Choroid plexus epithelial cell (primary cell): ENCODE measurements at regions not wholly inside any gene's neighbourhood (a gene's known extent, or its start where the extent isn't known, plus 50 kb on each side); places are given as distances from the start of the nearest gene placed in this dataset.

Source experiments
- DNase-seq: peaks from one replicate; pipeline ENCODE4 v3.0.0-alpha.2; 2010; ENCODE audit warnings: low read depth
- H3K4me3 ChIP-seq: 2 replicates; pipeline ENCODE4 v1.5.1; 2011; ENCODE audit warnings: low read depth, mild to moderate bottlenecking, control low read depth, low read length, moderate library complexity
- TF ChIP-seq, protein P1 (sequence below): conservative IDR thresholded peaks from 2 replicates; pipeline ENCODE4 v1.5.1; 2011; ENCODE audit warnings: low read depth, mild to moderate bottlenecking, control low read depth, inconsistent platforms, low read length, moderate library complexity

DNA sequence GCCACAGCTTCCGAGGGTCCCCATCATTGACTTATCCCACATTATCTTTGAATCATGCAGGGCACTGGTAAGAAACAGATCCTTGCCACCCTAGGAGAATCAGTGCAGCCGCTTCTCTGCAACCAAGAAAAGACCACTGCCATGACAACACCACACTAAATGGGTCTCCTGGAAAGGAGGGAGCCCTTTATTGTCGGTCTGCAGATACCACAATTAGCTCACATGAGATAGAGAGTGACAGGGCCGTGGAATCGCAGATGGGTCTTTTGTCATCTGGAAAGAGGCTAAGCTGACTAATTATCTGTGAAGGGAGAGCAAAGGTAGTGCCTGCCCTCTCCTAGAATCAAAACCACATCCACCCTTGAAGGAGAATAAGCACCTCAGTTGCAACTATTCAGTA, 178.3 kb upstream of the MYO16 start:
- DNase-seq: no peak
- H3K4me3 ChIP-seq: no peak overlapping the region
- TF ChIP-seq, protein P1, sequence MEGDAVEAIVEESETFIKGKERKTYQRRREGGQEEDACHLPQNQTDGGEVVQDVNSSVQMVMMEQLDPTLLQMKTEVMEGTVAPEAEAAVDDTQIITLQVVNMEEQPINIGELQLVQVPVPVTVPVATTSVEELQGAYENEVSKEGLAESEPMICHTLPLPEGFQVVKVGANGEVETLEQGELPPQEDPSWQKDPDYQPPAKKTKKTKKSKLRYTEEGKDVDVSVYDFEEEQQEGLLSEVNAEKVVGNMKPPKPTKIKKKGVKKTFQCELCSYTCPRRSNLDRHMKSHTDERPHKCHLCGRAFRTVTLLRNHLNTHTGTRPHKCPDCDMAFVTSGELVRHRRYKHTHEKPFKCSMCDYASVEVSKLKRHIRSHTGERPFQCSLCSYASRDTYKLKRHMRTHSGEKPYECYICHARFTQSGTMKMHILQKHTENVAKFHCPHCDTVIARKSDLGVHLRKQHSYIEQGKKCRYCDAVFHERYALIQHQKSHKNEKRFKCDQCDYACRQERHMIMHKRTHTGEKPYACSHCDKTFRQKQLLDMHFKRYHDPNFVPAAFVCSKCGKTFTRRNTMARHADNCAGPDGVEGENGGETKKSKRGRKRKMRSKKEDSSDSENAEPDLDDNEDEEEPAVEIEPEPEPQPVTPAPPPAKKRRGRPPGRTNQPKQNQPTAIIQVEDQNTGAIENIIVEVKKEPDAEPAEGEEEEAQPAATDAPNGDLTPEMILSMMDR: no peak

DNA sequence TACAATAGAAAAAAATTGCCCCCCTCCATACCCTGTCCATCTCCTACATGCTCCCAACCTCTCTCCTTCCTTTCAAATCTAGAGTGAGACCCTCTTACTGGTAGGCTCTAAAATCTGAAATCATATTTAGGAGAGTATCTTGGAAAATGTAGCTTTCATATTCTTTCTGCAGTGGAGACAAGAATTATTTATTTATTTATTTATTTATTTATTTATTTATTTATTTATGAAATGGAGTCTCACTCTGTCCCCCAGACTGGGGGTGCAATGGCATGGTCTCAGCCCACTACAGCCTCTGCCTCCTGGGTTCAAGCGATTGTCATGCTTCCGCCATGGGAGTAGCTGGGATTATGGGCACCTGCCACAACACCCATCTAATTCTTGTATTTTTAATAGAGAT, 174.1 kb upstream of the MYO16 start:
- no peak overlapping the region for H3K4me3 ChIP-seq
- TF ChIP-seq, protein P1: no peak
- DNase-seq: no peak

DNA sequence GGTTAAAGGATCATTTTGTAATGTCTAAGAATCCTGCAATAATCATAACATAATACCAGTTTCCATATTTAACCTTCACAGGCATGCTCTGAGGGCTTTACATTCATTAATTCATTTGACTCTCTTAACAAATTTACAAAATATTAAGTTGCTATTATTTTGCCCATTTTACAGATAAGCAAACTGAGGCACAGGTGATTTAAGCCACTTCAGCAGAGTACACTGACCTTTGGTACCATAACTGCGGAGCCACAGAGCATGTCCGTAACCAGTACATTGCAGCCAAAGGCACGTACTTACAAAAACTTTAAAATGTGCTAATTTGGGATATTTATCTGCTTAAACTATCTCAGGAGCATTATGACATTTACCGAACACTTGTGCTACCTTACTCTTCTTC, 169.4 kb upstream of the MYO16 start:
- H3K4me3 ChIP-seq: no peak overlapping the region
- DNase-seq: no peak
- TF ChIP-seq, protein P1: no peak

DNA sequence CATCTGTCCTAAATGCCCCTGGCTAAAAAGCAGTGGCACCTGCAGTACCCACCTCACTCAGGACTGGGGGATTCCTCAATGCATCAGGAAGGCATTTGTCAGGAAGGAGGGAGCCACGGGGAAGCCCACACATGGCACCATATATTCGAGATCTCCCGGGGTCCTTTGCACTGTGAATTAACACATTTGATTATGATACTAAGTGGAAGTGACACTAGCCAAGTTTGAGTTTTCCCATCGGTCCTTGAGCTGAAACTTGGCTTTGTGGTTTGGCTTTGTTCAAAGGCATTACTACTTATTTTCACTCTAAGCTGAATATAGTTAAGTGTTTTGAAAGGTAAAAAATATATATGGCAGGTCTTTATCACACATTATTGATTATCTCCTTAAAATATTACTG, 168.7 kb upstream of the MYO16 start:
- DNase-seq: no peak
- TF ChIP-seq, protein P1: no peak
- no peak overlapping the region for H3K4me3 ChIP-seq

DNA sequence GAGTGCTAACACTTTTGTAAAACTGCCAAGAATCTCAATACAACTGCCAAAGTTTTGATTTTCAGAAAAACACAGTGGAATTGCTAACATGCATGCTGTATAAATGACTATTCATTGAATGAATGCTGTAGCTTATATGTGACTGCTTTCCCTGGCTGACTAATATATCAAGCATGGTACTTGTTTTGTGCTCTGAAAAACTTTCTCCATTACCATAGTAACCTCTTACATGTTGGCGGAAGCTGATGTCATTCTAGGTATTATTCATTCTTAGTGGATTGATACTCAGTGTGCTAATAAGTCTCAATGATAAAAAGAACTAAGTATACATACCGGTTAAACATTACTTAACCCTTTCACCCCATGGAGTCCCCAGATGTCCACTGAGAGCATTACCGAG, 166.1 kb upstream of the MYO16 start:
- TF ChIP-seq, protein P1: no peak
- DNase-seq: peak; percentile 97
- no peak overlapping the region for H3K4me3 ChIP-seq

DNA sequence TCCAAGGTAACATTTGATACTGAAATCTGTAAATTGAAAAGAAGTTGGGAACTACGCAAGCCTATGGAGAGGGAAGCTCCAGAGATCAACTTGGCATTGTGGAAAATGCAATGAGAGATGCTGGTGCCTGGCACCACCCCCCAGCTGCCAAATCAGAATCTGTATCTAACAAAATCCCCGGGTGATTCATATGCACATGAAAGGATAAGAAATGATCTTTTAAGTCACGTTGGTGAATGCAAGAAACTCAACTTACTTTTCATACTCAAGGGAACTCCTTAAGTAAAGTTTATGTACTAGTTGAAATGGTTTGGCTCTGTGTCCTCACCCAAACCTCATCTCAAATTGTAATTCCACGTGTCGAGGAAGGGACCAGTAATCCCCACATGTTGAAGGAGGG, 158.5 kb upstream of the MYO16 start:
- DNase-seq: no peak
- TF ChIP-seq, protein P1: no peak
- no peak overlapping the region for H3K4me3 ChIP-seq

DNA sequence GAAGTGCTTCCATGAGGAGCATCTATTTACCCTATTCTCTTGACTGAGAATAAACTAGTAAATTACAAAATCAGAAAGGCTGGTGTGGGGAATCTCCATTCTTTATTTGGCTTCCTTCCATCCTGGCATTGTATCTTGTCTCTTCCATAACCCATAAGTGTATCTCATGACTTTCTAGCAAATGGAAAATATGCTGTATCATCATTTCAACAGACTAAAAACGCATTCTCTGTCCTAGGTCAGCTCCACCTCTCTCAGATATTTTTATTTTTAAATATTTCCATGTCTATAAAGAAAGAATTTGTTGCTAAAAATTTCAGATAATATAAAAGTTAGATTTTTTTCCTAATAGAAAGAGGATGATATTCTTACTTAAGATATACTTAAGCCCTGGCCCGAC, 154.2 kb upstream of the MYO16 start:
- DNase-seq: no peak

More for the DNA sequence above, 154.2 kb upstream of the MYO16 start:
- TF ChIP-seq, protein P1: no peak
- H3K4me3 ChIP-seq: no peak overlapping the region
